HG02571 (cell line): ENCODE measurements at regions not wholly inside any gene's neighbourhood (a gene's known extent, or its start where the extent isn't known, plus 50 kb on each side); places are given as distances from the start of the nearest gene placed in this dataset.
A peak's percentile ranks its signal among the peaks of the same experiment; 100 is the strongest.
"Not testable (repeated sequence)": the region's sequence is repeated elsewhere in the genome, so short reads cannot be mapped to it uniquely, and the experiment has no call there.

Experiments used
- ATAC-seq: cut with Tn5 transposase; IDR thresholded peaks from one replicate; pipeline ENCODE4 v1.9.1; 2021; ENCODE audit warnings: mild to moderate bottlenecking, moderate library complexity; ENCODE audit not compliant: unreplicated experiment

GRCh38 chr6:21909321-21909720 lies 315.8 kb downstream of the SOX4 start:
- no peak for ATAC-seq

- no peak for ATAC-seq
These were observed 317.7 kb downstream of the SOX4 start for GRCh38 chr6:21911208-21911607.

DNA sequence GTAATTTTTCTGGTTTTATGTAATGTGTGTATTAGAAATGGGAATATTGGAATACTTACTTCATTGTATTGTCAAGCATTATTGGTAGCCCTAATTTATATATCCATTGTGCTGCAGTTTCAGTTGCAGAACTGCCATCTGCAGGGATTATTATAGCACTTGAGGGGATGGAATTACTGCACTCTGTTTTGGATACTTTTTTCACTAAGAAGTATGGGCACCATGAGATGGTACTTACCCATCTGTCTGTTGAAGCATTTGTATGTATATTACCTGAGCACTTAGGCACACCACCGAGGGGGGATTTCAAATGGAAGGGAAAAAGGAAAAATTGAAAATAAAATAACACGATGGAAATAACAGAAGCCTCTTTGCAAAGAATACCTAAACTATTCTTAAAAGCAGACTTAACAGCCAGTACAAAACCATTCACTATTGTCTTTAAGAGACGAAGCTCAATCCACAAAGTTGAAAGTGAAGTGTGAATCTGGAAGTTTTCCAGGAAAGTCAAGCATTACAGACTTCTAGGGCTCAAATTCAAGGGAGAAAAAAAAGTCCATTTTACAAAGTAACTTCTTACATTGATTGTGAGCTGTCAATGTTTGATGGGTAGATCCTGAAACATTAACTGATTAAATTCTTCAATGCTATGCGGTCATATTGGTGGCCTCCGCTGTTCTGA lies 318.7 kb downstream of the SOX4 start:
- ATAC-seq: no peak

DNA sequence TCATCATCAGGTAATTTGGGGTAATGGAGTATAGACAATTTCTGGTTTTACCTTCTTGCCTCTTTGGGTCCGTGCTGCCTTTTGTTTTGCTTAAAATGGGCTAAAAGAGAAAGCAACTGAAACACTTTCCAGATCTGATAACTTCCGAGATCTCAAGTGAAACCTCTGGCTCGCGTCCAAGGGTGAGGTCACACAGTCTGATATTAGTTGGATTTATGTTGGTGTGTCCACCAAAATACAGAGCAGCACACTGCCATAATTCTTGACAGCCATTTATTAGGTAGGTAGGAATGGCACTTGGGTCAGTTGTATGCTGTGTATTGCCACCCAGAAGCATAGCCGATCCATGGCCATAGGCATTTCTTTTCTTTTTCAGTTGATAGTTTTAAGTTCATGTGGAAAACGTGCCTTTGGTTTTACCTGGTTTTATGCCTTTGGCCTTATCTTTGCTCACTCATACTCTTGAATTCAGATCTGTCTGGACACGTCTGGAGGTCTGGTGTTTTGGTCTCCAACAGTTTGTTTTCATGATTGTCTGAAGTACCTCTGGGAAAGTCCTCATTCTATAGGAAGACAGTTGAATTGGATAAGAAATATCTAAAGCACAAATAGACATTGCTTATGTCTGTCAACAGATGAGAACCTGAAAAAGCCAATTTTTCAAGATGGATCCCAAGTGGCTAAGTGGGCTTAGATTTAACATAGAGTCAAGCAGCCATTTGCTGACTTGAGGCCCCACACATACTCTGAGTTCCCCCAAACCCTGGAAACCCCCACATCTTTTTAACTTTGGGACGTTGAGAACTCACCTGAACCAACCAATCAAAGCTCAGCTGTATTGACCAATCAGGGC lies 320.8 kb downstream of the SOX4 start:
- no peak for ATAC-seq

DNA sequence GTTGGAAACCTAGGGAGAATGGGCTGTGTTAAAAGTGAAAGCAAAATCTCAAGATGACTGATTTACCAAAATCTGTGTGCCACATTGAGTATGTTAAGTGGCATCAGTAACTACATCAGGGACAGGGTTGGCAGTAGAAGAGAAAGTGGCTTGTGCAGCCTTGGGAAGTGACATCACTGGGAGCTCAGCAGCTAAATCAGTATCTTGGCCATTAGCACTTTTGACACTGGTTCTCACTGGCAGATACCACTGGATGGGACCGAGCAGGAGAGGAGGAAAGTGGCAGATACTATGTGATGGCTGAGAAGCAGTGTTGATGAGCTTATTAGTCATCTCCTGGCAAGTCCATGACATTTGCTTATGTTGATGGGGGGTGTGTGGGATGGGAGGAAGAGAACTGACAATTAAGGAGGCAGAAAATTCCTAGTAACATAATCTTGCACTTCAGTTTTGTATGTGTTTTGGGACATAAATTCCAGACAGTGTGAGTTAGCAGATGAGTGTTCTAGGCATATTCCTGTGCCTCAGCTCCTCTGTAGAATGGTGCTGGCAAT lies 322.2 kb downstream of the SOX4 start:
- no peak for ATAC-seq

GRCh38 chr6:21918041-21918440 lies 324.5 kb downstream of the SOX4 start:
- ATAC-seq: no peak

DNA sequence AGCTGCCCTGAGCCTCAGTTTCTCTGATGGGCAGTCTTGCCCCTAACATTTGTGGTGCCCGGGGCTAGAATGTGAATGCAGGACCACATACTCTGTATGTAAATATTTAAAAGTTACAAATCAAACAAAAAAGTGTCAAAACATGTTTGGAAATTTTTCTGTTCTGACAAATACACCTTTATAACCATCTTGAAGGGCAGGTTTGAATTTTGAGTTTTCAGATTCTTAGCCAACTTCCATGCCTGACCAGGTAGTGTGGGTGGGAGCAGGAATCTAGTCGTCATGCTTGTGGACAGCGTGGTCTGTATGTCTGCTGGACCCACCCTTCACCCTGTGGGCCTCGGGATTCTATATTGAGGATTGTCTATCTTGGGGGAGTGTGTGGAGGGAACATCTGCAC lies 325.1 kb downstream of the SOX4 start:
- ATAC-seq: no peak

DNA sequence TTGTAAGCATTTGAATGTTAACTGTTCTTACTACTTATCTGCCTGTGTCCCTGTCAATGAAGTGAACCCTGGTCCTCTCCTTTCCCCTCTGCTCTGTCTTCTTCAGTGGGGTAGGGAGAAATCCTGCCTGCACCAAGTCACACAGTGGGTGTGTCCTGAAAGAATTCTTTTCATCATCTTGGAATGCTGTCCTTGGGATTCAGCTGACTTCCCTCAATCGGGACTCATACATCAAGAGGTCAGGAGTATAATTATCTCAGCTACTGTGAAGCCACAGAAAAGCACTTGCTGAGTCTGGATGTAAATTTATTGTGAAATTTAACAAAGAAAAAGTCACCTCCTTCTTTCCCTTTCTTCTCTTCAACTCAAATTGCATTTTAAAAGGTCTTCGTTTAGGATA lies 328.5 kb downstream of the SOX4 start:
- ATAC-seq: no peak

DNA sequence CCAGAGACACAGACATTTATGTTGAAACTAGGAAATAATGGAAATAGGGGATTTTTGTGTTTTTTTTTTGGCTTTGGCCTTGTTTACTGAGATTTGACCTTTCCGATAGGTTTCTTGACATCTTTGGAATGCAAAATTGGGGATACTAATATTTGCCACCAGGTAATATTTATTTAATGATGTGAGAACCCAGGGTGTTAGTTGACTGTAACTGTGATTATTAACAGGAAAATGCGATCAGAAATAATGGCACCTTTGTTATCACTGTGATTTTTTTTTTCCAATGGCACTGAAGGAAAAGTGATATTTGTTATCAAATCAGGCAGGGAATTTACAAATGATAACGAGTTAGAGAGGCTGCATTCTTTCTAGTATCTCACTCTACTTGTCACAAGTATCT lies 330.5 kb downstream of the SOX4 start:
- ATAC-seq: no peak

- no peak for ATAC-seq
These were observed 335.3 kb downstream of the SOX4 start for GRCh38 chr6:21928827-21929226.

- no peak for ATAC-seq
These were observed 338.2 kb downstream of the SOX4 start for GRCh38 chr6:21931641-21932335.

DNA sequence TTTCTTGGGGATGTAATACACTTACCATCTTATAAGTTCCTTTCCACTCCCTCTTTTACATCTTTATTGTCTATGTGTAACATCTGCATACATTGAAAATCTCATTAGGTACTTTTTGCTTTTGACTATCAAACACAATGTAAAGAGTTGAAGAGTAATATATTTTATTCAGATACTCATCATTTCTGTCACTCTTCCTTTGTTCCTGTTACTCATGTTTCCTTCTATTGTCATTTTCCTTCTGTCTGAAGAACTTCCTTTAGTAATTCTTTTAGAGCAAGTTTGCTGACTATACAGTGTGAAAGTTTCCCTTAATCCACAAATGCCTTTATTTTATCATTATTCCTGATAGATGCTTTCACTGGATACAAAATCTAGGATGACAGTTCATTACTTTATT lies 339.8 kb downstream of the SOX4 start:
- ATAC-seq: no peak

DNA sequence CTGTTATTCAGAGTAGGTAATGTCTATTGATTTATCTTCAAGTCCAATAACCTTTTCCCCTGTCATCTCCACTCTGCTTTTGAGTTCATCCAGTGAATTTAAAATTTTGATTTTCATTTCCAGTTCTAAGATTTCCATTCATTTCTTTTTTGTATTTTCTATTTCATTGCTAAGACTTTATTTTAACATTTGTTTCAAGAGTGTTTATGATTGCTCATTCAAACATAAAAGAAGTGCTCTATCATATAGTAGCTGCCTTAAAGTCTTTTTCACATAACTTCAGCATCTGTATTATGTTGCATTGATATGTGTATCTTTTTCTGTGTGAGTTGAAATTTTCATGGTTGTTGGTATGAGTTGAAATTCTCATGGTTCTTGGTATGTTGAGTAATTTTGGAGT lies 341.6 kb downstream of the SOX4 start:
- no peak for ATAC-seq

GRCh38 chr6:21935561-21936028 lies 342.0 kb downstream of the SOX4 start:
- ATAC-seq: peak; percentile 54

DNA sequence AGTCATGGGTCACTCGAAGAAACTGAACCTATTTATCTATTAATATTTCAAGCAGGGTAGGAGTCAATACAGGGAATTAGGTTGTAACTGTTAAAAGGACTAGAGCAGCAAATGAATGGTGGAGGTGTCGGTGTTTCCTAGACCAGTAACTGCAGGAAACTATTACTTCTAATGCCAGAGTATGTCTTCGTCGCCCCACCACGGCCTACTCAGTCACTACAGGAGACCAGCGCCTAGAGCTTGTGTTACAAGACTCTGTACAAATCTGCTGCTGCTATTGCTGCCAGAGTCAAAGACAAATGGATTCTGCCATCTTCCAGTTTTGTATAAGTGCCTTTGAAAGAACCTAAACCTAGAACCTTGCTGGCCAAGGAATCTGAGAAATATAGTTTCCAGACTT lies 343.9 kb downstream of the SOX4 start:
- no peak for ATAC-seq

DNA sequence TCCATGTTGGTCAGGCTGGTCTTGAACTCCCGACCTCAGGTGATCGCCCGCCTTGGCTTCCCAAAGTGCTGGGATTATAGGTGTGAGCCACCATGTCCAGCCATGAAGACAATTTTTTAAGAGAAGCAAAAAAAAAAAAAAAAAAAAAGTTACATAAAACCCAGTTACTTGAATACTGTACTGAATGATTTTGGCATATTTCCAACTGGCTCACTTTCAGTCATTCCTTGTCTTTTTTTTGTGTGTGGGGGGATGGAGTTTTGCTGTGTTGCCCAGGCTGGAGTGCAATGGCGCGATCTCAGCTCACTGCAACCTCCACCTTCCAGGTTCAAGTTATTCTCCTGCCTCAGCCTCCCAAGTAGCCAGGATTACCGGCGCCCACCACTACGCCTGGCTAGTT lies 345.5 kb downstream of the SOX4 start:
- ATAC-seq: not testable (repeated sequence)

GRCh38 chr6:21941926-21942325 lies 348.4 kb downstream of the SOX4 start:
- ATAC-seq: no peak

DNA sequence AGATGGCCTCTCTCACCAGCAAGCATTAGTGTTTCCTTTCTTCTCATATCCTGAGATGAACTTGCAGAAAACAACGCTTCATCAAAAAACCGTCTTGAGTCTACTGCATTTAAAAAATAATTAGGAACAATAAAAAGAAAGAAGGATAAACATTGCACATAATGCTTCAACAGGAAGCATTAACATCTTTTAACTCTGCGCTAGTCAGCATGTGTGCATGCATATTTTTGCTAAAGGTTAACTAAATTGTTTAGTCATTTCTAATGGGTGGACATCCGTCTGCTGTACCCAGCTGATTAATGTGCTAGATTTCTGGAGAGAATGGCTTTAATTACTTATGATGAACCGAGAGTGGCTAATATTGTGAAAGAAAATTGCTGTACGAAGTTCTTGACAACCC lies 349.3 kb downstream of the SOX4 start:
- ATAC-seq: no peak

DNA sequence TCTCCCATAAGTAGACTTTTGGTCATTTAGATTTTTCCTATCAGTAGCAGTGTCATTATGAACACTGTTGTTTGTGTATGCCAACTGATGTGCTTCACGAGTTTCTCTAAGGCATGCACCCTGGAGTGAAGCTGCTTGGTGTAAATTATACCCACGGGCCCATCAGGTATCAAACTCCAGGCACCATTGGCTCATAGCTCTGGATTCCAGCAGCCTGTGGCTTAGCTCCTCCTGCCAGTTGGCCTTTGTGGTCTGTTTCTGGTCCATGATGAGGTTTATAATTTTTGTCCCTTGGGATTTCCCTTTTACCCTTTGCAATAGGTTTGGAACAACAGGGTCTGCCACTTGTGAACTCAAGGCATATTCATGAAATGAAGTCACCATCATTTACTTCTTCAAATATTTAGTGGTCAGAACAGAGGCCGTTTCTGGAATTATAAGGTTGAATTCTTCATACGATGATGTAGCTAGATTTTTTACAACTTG lies 350.5 kb downstream of the PRL start:
- ATAC-seq: no peak

DNA sequence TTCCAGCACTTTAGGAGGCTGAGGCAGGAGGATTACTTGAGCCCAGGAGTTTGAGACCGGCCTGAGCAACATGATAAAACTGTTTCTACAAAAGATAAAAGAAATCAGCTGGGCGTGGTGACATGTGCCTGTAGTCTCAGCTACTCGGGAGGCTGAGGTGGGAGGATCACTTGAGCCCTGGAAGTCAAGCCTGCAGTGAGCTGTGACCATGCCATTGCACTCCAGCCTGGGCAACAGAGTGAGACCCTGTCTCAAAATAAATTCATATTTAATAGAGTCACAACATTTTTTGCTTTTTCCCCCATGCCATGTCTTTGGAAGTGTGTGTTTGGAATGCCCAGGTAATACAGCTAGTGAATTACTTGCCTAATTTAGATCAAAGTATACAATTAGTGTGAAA lies 349.6 kb downstream of the PRL start:
- not testable (repeated sequence) for ATAC-seq

DNA sequence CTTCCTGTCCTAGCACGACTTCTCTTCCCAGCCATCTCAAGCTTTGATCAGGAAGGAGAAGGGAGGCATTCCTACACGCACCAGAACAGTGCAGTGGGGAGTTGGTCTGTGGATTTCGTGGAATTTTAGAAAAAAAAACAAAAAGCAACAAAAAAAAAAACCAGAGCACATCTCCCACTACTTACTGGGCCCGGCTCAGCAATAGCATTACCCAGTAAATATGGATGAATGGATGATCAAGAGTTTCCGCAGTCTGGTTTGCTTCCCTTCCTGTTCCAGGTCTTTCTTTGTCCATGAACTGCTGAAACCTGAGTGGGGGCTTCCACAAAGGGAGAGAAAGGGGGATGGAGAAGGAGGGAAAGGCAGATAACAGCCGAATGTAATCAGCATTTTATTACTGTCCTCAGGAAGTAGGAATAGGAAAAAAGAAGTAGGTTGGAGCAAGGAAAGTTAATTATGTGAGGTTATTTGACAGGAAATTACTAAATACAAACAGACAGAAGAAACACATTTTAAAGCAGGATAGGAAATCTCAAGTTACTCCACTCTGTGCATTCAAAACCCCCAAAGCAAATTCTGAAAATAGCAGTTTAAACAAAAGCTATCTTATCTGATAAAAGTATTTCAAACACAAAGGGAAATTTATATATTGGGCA lies 349.0 kb downstream of the PRL start:
- no peak for ATAC-seq
